ENCODE measurements at regions not wholly inside any gene's neighbourhood (a gene's known extent, or its start where the extent isn't known, plus 50 kb on each side); places are given as distances from the start of the nearest gene placed in this dataset. TPM values are rescaled to one million over a fixed set of nuclear protein-coding genes. Genes with fewer than 3 reads are reported as not detected.

Small RNA genes in the stretch of these regions (small RNA-seq; reads per million reads assigned to genes)
- gene AC011611.1 (not detected), gene AC011611.6 (not detected), gene RF00156 (not detected), gene RN7SL734P (not detected)
